GM21367 (cell line): ENCODE measurements at regions not wholly inside any gene's neighbourhood (a gene's known extent, or its start where the extent isn't known, plus 50 kb on each side); places are given as distances from the start of the nearest gene placed in this dataset.

Experiments used
- ATAC-seq: cut with Tn5 transposase; IDR thresholded peaks from one replicate; pipeline ENCODE4 v1.9.1; 2021; ENCODE audit not compliant: unreplicated experiment

- no peak for ATAC-seq
These were observed 588.2 kb downstream of the HTR1A start for GRCh38 chr5:63374085-63374484.

- ATAC-seq = no peak
These were observed 611.1 kb downstream of the HTR1A start for GRCh38 chr5:63351164-63351563.

GRCh38 chr5:63346451-63346850, 615.8 kb downstream of the HTR1A start:
- no peak for ATAC-seq

- ATAC-seq = no peak
These were observed 620.8 kb downstream of the HTR1A start for GRCh38 chr5:63341442-63341841.

GRCh38 chr5:63323926-63324325, 638.3 kb downstream of the HTR1A start:
- no peak for ATAC-seq

GRCh38 chr5:63314551-63314950, 647.7 kb downstream of the HTR1A start:
- no peak for ATAC-seq

- ATAC-seq = no peak
These were observed 651.6 kb downstream of the HTR1A start for GRCh38 chr5:63310644-63311043.

GRCh38 chr5:63306909-63307308, 655.3 kb downstream of the HTR1A start:
- ATAC-seq = no peak

GRCh38 chr5:63293317-63293716, 668.9 kb downstream of the HTR1A start:
- ATAC-seq = no peak

- ATAC-seq = no peak
These were observed 675.5 kb downstream of the HTR1A start for GRCh38 chr5:63286724-63287123.

GRCh38 chr5:63263411-63263810, 684.8 kb downstream of the LRRC70 start:
- no peak for ATAC-seq

- ATAC-seq = no peak
These were observed 683.8 kb downstream of the LRRC70 start for GRCh38 chr5:63262185-63262981.

- no peak for ATAC-seq
These were observed 683.1 kb downstream of the LRRC70 start for GRCh38 chr5:63261695-63262094.

GRCh38 chr5:63255594-63255993, 677.0 kb downstream of the LRRC70 start:
- ATAC-seq = no peak

GRCh38 chr5:63250939-63251338, 672.3 kb downstream of the LRRC70 start:
- no peak for ATAC-seq

GRCh38 chr5:63249960-63250359, 671.3 kb downstream of the LRRC70 start:
- ATAC-seq = no peak

GRCh38 chr5:63247651-63248050, 669.0 kb downstream of the LRRC70 start:
- ATAC-seq = no peak

GRCh38 chr5:63245271-63245670, 666.7 kb downstream of the LRRC70 start:
- no peak for ATAC-seq

GRCh38 chr5:63240063-63240755, 661.6 kb downstream of the LRRC70 start:
- no peak for ATAC-seq

- no peak for ATAC-seq
These were observed 655.3 kb downstream of the LRRC70 start for GRCh38 chr5:63233911-63234310.

- ATAC-seq = no peak
These were observed 654.7 kb downstream of the LRRC70 start for GRCh38 chr5:63233361-63233760.

GRCh38 chr5:63230754-63231153, 652.1 kb downstream of the LRRC70 start:
- ATAC-seq = no peak
